PC-3 (cell line): ENCODE measurements at regions not wholly inside any gene's neighbourhood (a gene's known extent, or its start where the extent isn't known, plus 50 kb on each side); places are given as distances from the start of the nearest gene placed in this dataset.

Source experiments
- CTCF ChIP-seq: fragments of 300-600 bp; sonication (generic); conservative IDR thresholded peaks from 2 replicates; pipeline ENCODE4 v1.5.1; 2017; ENCODE audit warnings: antibody characterized with exemption, low read depth, mild to moderate bottlenecking, low read length
- EZH2 ChIP-seq: fragments of 300-600 bp; sonication (generic); IDR thresholded peaks from one replicate; pipeline ENCODE4 v1.6.1; 2017; ENCODE audit warnings: antibody characterized with exemption, mild to moderate bottlenecking, low read length; ENCODE audit not compliant: unreplicated experiment
- EZH2phosphoT487 ChIP-seq: fragments of 300-600 bp; sonication (generic); IDR thresholded peaks from 2 replicates; pipeline ENCODE4 v1.6.1; 2018; ENCODE audit warnings: mild to moderate bottlenecking, antibody characterized with exemption, low read length, borderline replicate concordance

GRCh38 chr18:67612281-67612680 lies 95.8 kb upstream of the DSEL start:
- TF ChIP-seq CTCF (no peak), EZH2phosphoT487 (no peak), EZH2 (no peak)
